MCF 10A (cell line): ENCODE measurements at regions not wholly inside any gene's neighbourhood (a gene's known extent, or its start where the extent isn't known, plus 50 kb on each side); places are given as distances from the start of the nearest gene placed in this dataset.

Experiments
- BruUV-seq: library from RNA; stranded (reverse); fragments of 400-500 nt; replicated peaks from 2 replicates; lab custom pipeline; 2021; lab: Mats Ljungman, UMichigan
- CTCF ChIA-PET: fragments of 300-600 bp; sonication (Branson Sonifier 250); formaldehyde crosslinking; extraction: SDS; loops from one replicate; lab custom pipeline; 2021; ENCODE audit warnings: antibody characterized with exemption, inconsistent platforms; lab: Yijun Ruan, JAX
- POLR2A ChIA-PET: fragments of 300-600, 350-650 bp; sonication (Branson Sonifier 250); formaldehyde crosslinking; extraction: SDS; loops from one replicate; lab custom pipeline; 2020; ENCODE audit warnings: antibody characterized with exemption, inconsistent platforms; lab: Yijun Ruan, JAX
- DNase-seq: peaks from one replicate; pipeline ENCODE4 v3.0.0-alpha.2; 2018; ENCODE audit not compliant: unreplicated experiment
- H3K27ac Mint-ChIP-seq: one replicate; pipeline ENCODE4 v1.8.0; 2022; ENCODE audit warnings: mild to moderate bottlenecking, low read depth, mixed read lengths; ENCODE audit not compliant: unreplicated experiment
- H3K27me3 Mint-ChIP-seq: one replicate; pipeline ENCODE4 v1.8.0; 2022; ENCODE audit warnings: mixed read lengths; ENCODE audit not compliant: insufficient read depth, unreplicated experiment
- H3K36me3 Mint-ChIP-seq: one replicate; pipeline ENCODE4 v1.8.0; 2022; ENCODE audit warnings: mild to moderate bottlenecking, moderate library complexity, mixed read lengths; ENCODE audit not compliant: insufficient read depth, unreplicated experiment
- H3K4me1 Mint-ChIP-seq: one replicate; pipeline ENCODE4 v1.8.0; 2022; ENCODE audit warnings: mixed read lengths; ENCODE audit not compliant: insufficient read depth, unreplicated experiment
- H3K4me3 Mint-ChIP-seq: one replicate; pipeline ENCODE4 v1.8.0; 2022; ENCODE audit warnings: mild to moderate bottlenecking, moderate library complexity, mixed read lengths; ENCODE audit not compliant: unreplicated experiment
- H3K9me3 Mint-ChIP-seq: one replicate; pipeline ENCODE4 v1.8.0; 2022; ENCODE audit warnings: mixed read lengths; ENCODE audit not compliant: unreplicated experiment
- CTCF ChIP-seq: fragments of 200-600 bp; IDR thresholded peaks from one replicate; pipeline ENCODE4 v1.8.0; 2022; ENCODE audit warnings: antibody characterized with exemption, mild to moderate bottlenecking; ENCODE audit not compliant: unreplicated experiment
- intact Hi-C: fragments of 100-400 bp; cut with micrococcal nuclease; formaldehyde crosslinking; loops from 2 replicates; pipeline ENCODE4 v1.14.1; 2022

DNA sequence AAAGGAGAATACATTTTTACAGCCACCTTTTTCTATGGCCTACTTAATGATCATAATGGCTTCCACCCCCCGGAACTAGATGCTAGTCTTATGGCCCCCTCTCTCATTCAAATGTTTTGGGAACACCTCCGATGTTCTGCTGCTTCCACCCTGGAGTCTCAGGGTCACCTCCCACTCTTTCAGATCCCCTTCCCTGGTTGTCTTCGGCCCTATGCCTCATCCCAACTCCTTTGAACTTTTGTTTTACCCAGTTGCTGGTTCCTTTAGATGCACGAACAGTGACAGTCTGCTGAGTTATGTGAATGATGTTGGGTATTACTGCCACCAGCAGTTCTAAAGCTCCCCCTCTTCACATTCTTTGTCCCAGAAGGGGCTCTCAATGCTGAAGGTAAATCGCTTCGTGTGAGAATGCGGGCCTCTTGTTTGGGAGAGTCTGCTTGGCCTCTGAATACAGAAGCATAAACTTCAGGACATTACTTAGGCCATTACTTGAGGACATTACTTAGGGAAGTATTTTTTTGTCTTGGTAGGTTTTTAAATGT is 309.1 kb downstream of the SOX4 start:
- intact Hi-C loops: no loop called here
- H3K9me3 Mint-ChIP-seq: no peaks in the 10 kb centered on the region
- H3K4me1 Mint-ChIP-seq: peaks cover 15% of the 10 kb centered on the region
- no peaks in the 10 kb centered on the region for H3K27me3 Mint-ChIP-seq
- DNase-seq: no peak
- no peak overlapping the region for H3K4me3 Mint-ChIP-seq
- ChIA-PET CTCF (no interaction called here), POLR2A (no interaction called here)
- no TSS peak for BruUV-seq
- H3K27ac Mint-ChIP-seq: no peak overlapping the region
- TF ChIP-seq CTCF: no peak
- no peaks in the 10 kb centered on the region for H3K36me3 Mint-ChIP-seq

DNA sequence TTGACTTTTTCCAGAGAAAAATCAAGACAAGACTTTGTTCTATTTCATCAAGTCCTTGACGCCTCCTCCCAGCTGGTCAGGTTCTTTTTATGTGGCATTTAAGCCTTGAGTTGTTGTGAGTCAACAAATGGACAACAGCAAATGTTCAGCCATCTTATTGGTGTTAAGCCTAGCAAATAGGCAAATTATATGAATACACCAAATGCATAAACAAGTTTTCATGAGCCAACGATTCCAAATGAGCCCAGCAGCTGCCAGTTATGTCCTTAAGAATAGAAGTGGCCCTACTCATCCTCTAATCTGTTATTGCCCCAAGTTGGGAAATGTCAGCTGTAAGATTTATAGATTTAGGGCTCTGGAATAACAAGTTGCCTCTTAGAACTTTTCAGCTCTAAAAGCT is 312.0 kb downstream of the SOX4 start:
- H3K27ac Mint-ChIP-seq: no peak overlapping the region
- no peaks in the 10 kb centered on the region for H3K9me3 Mint-ChIP-seq
- DNase-seq: no peak
- CTCF ChIA-PET: no interaction called here
- no peaks in the 10 kb centered on the region for H3K36me3 Mint-ChIP-seq
- no peaks in the 10 kb centered on the region for H3K27me3 Mint-ChIP-seq
- H3K4me3 Mint-ChIP-seq: no peak overlapping the region
- no peak for TF ChIP-seq CTCF
- H3K4me1 Mint-ChIP-seq: no peaks in the 10 kb centered on the region
- POLR2A ChIA-PET: interaction anchor here (0.6 kb wide), 1 partner anchor 311 kb away, joined by 3 read pairs; no protein-coding TSS in a partner anchor
- no TSS peak for BruUV-seq
- intact Hi-C loops: no loop called here

DNA sequence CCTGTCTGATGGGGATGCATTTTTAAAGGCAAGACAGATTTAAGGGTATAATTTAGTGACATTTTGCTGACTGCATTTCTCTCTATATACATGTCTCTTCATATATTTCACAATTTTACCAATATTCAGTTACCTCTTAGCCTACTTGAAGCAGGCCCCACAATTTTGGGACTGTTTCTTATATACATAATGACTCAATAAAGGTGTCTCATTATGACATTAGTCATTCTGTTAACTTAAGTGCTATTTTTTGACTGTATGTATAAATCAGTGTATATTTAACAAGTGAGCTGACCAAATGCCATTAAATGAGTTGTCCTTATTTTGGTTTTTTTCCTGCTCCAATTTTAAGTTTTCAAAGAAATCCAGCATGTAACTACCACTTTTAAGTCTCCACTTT is 313.3 kb downstream of the SOX4 start:
- Mint-ChIP-seq H3K9me3 (no peaks in the 10 kb centered on the region), H3K4me1 (no peaks in the 10 kb centered on the region), H3K27me3 (no peaks in the 10 kb centered on the region), H3K27ac (no peak overlapping the region), H3K36me3 (no peaks in the 10 kb centered on the region), H3K4me3 (no peak overlapping the region)
- intact Hi-C loops: no loop called here
- no peak for TF ChIP-seq CTCF
- BruUV-seq: no TSS peak
- DNase-seq: no peak
- ChIA-PET POLR2A (no interaction called here), CTCF (interaction anchor here (0.6 to 0.7 kb wide), 3 partner anchors 9 to 992 kb away, joined by 3 to 4 read pairs (median 3); no protein-coding TSS in a partner anchor)

DNA sequence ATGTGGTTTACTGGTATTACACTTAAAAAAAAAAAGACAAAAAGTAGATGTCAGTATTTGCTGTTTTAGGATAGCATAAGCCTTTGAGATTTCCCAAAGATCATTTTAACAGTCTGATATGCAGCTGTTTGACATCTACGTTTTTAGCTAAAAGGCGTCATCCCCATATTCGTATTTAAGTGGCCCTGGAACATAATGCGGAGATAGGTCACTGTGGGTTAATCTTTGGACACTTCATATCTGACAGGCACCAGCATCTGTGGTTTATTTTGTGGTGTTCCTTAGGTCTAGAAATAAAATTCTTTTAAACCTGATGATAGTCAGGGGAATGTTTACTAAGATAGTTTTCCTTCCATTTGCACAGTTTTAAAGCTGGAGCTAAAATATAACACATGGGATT is 313.7 kb downstream of the SOX4 start:
- POLR2A ChIA-PET: no interaction called here
- no peak overlapping the region for H3K27ac Mint-ChIP-seq
- no peaks in the 10 kb centered on the region for H3K27me3 Mint-ChIP-seq
- H3K4me1 Mint-ChIP-seq: no peaks in the 10 kb centered on the region
- DNase-seq: no peak
- TF ChIP-seq CTCF: no peak
- H3K9me3 Mint-ChIP-seq: no peaks in the 10 kb centered on the region
- no TSS peak for BruUV-seq
- no peak overlapping the region for H3K4me3 Mint-ChIP-seq
- intact Hi-C loops: no loop called here
- CTCF ChIA-PET: interaction anchor here (0.7 kb wide), 1 partner anchor 59 kb away, joined by 3 read pairs; no protein-coding TSS in a partner anchor
- no peaks in the 10 kb centered on the region for H3K36me3 Mint-ChIP-seq
